Epithelial cell of proximal tubule (primary cell): ENCODE measurements at regions not wholly inside any gene's neighbourhood (a gene's known extent, or its start where the extent isn't known, plus 50 kb on each side); places are given as distances from the start of the nearest gene placed in this dataset.

Experiments used
- DNase-seq: peaks from one replicate; pipeline ENCODE4 v3.0.0-alpha.2; 2011; ENCODE audit warnings: low read depth
- H3K4me3 ChIP-seq: 2 replicates; pipeline ENCODE4 v1.5.1; 2011; ENCODE audit warnings: low read depth, mild to moderate bottlenecking, low read length
- CTCF ChIP-seq: conservative IDR thresholded peaks from 2 replicates; pipeline ENCODE4 v1.5.1; 2012; ENCODE audit warnings: low read depth, mild to moderate bottlenecking, low read length

GRCh38 chr21:15233611-15234010 lies 168.8 kb upstream of the NRIP1 start:
- no peak overlapping the region for H3K4me3 ChIP-seq
- DNase-seq = no peak
- no peak for TF ChIP-seq CTCF

GRCh38 chr21:15236111-15236510 lies 171.3 kb upstream of the NRIP1 start:
- TF ChIP-seq CTCF = no peak
- DNase-seq = no peak
- H3K4me3 ChIP-seq = no peak overlapping the region

GRCh38 chr21:15240848-15241247 lies 176.0 kb upstream of the NRIP1 start:
- DNase-seq = no peak
- no peak overlapping the region for H3K4me3 ChIP-seq
- TF ChIP-seq CTCF = no peak

GRCh38 chr21:15241997-15242736 lies 177.4 kb upstream of the NRIP1 start:
- H3K4me3 ChIP-seq = no peak overlapping the region
- DNase-seq = no peak
- TF ChIP-seq CTCF = peak; percentile 44

- H3K4me3 ChIP-seq = no peak overlapping the region
- no peak for TF ChIP-seq CTCF
- DNase-seq = no peak
Observed at GRCh38 chr21:15242906-15243305, 178.1 kb upstream of the NRIP1 start.

- H3K4me3 ChIP-seq = no peak overlapping the region
- DNase-seq = no peak
- TF ChIP-seq CTCF = no peak
Observed at GRCh38 chr21:15243406-15243805, 178.6 kb upstream of the NRIP1 start.

- no peak for TF ChIP-seq CTCF
- no peak overlapping the region for H3K4me3 ChIP-seq
- no peak for DNase-seq
Observed at GRCh38 chr21:15247613-15248012, 182.8 kb upstream of the NRIP1 start.
